ENCODE measurements at regions not wholly inside any gene's neighbourhood (a gene's known extent, or its start where the extent isn't known, plus 50 kb on each side); places are given as distances from the start of the nearest gene placed in this dataset.

DNA sequence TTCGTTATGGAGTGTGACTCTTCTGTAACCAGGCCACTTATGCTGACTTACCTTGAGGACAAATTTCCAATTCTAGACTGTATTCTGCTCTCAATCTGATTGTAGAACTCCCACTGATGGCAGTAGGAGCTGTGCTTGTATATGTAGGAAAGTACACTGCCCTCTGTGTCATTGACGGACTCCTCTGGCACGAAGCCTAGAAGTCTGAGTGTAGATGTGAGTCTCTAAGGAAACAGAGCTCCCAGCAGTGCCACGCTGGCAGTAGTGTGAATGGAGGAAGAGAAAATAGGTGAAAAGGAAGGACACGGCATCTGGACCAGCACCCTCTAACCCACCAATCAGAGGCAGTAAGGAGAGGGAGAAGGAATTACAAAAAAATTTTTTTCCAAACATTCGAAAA is 130.4 kb upstream of the ADGRL2 start:
- TF ChIP-seq MXI1 (conservative IDR thresholded peaks at IDR 0.05; ENCODE audit: poor library complexity, severe bottlenecking) (no peak), POLR2AphosphoS5 (IDR thresholded peaks at IDR 0.05) (no peak), EZH2 (IDR thresholded peaks at IDR 0.05; ENCODE audit: borderline replicate concordance, insufficient read depth, low read length, poor library complexity, severe bottlenecking) (no peak), RAD21 (conservative IDR thresholded peaks at IDR 0.05) (no peak), TAF1 (IDR thresholded peaks at IDR 0.05; ENCODE audit: low read depth) (no peak), EP300 (conservative IDR thresholded peaks at IDR 0.05; ENCODE audit: poor library complexity, severe bottlenecking) (no peak), SMC3 (conservative IDR thresholded peaks at IDR 0.05; ENCODE audit: poor library complexity) (no peak)
- TF ChIP-seq, protein P1, sequence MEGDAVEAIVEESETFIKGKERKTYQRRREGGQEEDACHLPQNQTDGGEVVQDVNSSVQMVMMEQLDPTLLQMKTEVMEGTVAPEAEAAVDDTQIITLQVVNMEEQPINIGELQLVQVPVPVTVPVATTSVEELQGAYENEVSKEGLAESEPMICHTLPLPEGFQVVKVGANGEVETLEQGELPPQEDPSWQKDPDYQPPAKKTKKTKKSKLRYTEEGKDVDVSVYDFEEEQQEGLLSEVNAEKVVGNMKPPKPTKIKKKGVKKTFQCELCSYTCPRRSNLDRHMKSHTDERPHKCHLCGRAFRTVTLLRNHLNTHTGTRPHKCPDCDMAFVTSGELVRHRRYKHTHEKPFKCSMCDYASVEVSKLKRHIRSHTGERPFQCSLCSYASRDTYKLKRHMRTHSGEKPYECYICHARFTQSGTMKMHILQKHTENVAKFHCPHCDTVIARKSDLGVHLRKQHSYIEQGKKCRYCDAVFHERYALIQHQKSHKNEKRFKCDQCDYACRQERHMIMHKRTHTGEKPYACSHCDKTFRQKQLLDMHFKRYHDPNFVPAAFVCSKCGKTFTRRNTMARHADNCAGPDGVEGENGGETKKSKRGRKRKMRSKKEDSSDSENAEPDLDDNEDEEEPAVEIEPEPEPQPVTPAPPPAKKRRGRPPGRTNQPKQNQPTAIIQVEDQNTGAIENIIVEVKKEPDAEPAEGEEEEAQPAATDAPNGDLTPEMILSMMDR (IDR thresholded peaks at IDR 0.05; ENCODE audit: poor library complexity, severe bottlenecking), result no peak
- TF ChIP-seq, protein P2, sequence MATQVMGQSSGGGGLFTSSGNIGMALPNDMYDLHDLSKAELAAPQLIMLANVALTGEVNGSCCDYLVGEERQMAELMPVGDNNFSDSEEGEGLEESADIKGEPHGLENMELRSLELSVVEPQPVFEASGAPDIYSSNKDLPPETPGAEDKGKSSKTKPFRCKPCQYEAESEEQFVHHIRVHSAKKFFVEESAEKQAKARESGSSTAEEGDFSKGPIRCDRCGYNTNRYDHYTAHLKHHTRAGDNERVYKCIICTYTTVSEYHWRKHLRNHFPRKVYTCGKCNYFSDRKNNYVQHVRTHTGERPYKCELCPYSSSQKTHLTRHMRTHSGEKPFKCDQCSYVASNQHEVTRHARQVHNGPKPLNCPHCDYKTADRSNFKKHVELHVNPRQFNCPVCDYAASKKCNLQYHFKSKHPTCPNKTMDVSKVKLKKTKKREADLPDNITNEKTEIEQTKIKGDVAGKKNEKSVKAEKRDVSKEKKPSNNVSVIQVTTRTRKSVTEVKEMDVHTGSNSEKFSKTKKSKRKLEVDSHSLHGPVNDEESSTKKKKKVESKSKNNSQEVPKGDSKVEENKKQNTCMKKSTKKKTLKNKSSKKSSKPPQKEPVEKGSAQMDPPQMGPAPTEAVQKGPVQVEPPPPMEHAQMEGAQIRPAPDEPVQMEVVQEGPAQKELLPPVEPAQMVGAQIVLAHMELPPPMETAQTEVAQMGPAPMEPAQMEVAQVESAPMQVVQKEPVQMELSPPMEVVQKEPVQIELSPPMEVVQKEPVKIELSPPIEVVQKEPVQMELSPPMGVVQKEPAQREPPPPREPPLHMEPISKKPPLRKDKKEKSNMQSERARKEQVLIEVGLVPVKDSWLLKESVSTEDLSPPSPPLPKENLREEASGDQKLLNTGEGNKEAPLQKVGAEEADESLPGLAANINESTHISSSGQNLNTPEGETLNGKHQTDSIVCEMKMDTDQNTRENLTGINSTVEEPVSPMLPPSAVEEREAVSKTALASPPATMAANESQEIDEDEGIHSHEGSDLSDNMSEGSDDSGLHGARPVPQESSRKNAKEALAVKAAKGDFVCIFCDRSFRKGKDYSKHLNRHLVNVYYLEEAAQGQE (IDR thresholded peaks at IDR 0.05; ENCODE audit: borderline replicate concordance), result no peak

Measured in neural cell (in vitro differentiated cells).